CD4-positive, alpha-beta T cell (primary cell): ENCODE measurements at regions not wholly inside any gene's neighbourhood (a gene's known extent, or its start where the extent isn't known, plus 50 kb on each side); places are given as distances from the start of the nearest gene placed in this dataset.

Experiments used
- ATAC-seq: fragments of 200-7000 bp; cut with Tn5 transposase; one replicate; pipeline ENCODE4 v1.10.0; 2022; ENCODE audit warnings: mild to moderate bottlenecking; ENCODE audit not compliant: poor library complexity
- CTCF ChIA-PET: fragments of 350-600 bp; sonication (Branson Sonifier 250); formaldehyde crosslinking; loops from one replicate; lab custom pipeline; 2021; ENCODE audit warnings: antibody characterized with exemption, inconsistent platforms; lab: Charles Lee
- POLR2A ChIA-PET: fragments of 350-600 bp; sonication (Branson Sonifier 250); formaldehyde crosslinking; loops from one replicate; lab custom pipeline; 2021; ENCODE audit warnings: antibody characterized with exemption, inconsistent platforms; lab: Charles Lee
- DNase-seq, 14 experiments: peaks; one replicate each; pipeline ENCODE4 v3.0.0-alpha.2; 2013 to 2020; ENCODE audit warnings: mixed read lengths in 2 of 14
- H3K27ac ChIP-seq, 2 donors: one replicate each; pipeline versions ENCODE4 v1.5.1 to v1.7.0; 2013; ENCODE audit warnings: low read length in 2 of 2, low read depth in 1 of 2, mild to moderate bottlenecking in 1 of 2
- H3K27me3 ChIP-seq, 2 experiments: 1 replicate in 1 of 2; 2 replicates in 1 of 2; pipeline versions ENCODE4 v1.6.1 to v1.7.0; 2013; ENCODE audit warnings: low read length in 2 of 2, control low read depth in 1 of 2, mild to moderate bottlenecking in 1 of 2, moderate library complexity in 1 of 2; ENCODE audit not compliant: insufficient read depth in 2 of 2, control insufficient read depth in 1 of 2
- H3K36me3 ChIP-seq: one replicate; pipeline ENCODE4 v1.6.1; 2013; ENCODE audit warnings: low read length, control low read depth; ENCODE audit not compliant: insufficient read depth
- H3K4me1 ChIP-seq: one replicate; pipeline ENCODE4 v1.6.1; 2013; ENCODE audit warnings: low read length, control low read depth; ENCODE audit not compliant: insufficient read depth
- H3K4me3 ChIP-seq: one replicate; pipeline ENCODE4 v1.5.1; 2013; ENCODE audit warnings: mild to moderate bottlenecking, low read length, moderate library complexity
- H3K9me3 ChIP-seq, 2 experiments: 1 replicate in 1 of 2; 2 replicates in 1 of 2; pipeline versions ENCODE4 v1.6.1 to v1.7.0; 2013; ENCODE audit warnings: low read length in 2 of 2, mild to moderate bottlenecking in 2 of 2, control low read depth in 1 of 2, moderate library complexity in 1 of 2; ENCODE audit not compliant: control insufficient read depth in 1 of 2, insufficient read depth in 1 of 2
- H3K27ac Mint-ChIP-seq: one replicate; pipeline ENCODE4 v1.8.0; 2020; ENCODE audit warnings: mixed read lengths
- H3K27me3 Mint-ChIP-seq: one replicate; pipeline ENCODE4 v1.8.0; 2021; ENCODE audit warnings: mixed read lengths
- H3K36me3 Mint-ChIP-seq: one replicate; pipeline ENCODE4 v1.8.0; 2021; ENCODE audit warnings: low read depth, mixed read lengths
- H3K4me1 Mint-ChIP-seq: one replicate; pipeline ENCODE4 v1.8.0; 2021; ENCODE audit warnings: low read depth, mixed read lengths
- H3K4me3 Mint-ChIP-seq: one replicate; pipeline ENCODE4 v1.8.0; 2020; ENCODE audit warnings: mild to moderate bottlenecking, mixed read lengths
- H3K9me3 Mint-ChIP-seq: one replicate; pipeline ENCODE4 v1.8.0; 2020; ENCODE audit warnings: mixed read lengths
- intact Hi-C, 2 experiments: fragments of 100-400 bp; cut with DNase I in 1 of 2; cut with micrococcal nuclease in 1 of 2; formaldehyde crosslinking; loops; one replicate each; pipeline versions ENCODE4 v1.15.1 to v1.9.0; 2023 to 2025; cut with DNase I, micrococcal nuclease
- TF ChIP-seq, protein P1 (sequence below): fragments of 200-600 bp; IDR thresholded peaks from one replicate; pipeline ENCODE4 v1.8.0; 2022; ENCODE audit warnings: antibody characterized with exemption, mild to moderate bottlenecking

DNA sequence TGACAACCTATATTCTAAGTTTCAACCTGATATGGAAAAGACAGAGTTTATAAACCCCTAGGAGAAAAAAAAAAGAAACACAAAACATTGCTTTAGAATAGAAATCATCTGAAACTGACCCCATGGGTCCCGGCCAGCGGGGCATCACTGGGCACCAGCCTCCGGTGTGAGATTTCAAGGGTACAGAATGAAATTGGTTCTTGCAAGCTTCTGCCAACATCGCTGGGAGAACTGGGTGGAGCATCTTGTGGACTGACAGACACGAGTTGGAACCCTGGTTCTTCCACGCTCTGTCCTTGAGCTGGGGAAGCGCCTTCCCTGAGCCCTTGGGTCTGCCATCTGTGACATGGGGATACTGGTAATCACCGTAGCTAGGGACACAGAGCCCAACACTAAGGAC is 173.6 kb downstream of the PHETA1 start:
- Mint-ChIP-seq H3K27me3 (peaks cover 9% of the 10 kb centered on the region), H3K27ac (no peak overlapping the region), H3K4me1 (no peaks in the 10 kb centered on the region), H3K4me3 (no peak overlapping the region), H3K36me3 (no peaks in the 10 kb centered on the region), H3K9me3 (no peaks in the 10 kb centered on the region)
- ATAC-seq (no peak), DNase-seq (no peak)
- TF ChIP-seq, protein P1, sequence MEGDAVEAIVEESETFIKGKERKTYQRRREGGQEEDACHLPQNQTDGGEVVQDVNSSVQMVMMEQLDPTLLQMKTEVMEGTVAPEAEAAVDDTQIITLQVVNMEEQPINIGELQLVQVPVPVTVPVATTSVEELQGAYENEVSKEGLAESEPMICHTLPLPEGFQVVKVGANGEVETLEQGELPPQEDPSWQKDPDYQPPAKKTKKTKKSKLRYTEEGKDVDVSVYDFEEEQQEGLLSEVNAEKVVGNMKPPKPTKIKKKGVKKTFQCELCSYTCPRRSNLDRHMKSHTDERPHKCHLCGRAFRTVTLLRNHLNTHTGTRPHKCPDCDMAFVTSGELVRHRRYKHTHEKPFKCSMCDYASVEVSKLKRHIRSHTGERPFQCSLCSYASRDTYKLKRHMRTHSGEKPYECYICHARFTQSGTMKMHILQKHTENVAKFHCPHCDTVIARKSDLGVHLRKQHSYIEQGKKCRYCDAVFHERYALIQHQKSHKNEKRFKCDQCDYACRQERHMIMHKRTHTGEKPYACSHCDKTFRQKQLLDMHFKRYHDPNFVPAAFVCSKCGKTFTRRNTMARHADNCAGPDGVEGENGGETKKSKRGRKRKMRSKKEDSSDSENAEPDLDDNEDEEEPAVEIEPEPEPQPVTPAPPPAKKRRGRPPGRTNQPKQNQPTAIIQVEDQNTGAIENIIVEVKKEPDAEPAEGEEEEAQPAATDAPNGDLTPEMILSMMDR, result no peak
- H3K4me1 ChIP-seq, result no peaks in the 10 kb centered on the region
- intact Hi-C loops, result no loop called here
- ChIA-PET CTCF (no interaction called here), POLR2A (no interaction called here)
- no peak overlapping the region for H3K4me3 ChIP-seq
- H3K36me3 ChIP-seq, result no peaks in the 10 kb centered on the region
- H3K27me3 ChIP-seq, result peaks cover 3 to 4% of the 10 kb centered on the region in 2 experiments
- peaks cover 0 to 4% of the 10 kb centered on the region in 2 experiments for H3K9me3 ChIP-seq
- H3K27ac ChIP-seq, result no peak overlapping the region

DNA sequence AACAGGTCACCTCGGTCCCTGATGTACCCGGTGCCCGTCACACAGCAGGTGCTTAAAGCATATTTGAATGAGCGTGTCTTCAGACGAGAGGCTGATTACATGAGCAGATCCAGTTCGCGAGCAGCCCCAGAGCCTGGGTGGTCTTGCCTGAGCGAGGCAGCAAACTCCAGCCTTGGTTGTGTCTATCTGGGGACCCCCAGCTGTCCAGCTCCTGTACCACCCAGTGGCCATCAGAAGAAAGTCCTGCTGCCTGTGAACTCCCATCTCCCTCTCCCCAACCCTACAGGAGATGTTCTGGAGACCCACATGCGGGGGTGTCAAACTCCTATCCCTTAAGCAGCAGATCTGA is 174.2 kb downstream of the PHETA1 start:
- Histone ChIP-seq H3K27me3 (peaks cover 0 to 3% of the 10 kb centered on the region in 2 experiments), H3K36me3 (no peaks in the 10 kb centered on the region), H3K27ac (no peak overlapping the region), H3K4me3 (no peak overlapping the region), H3K4me1 (no peaks in the 10 kb centered on the region), H3K9me3 (peaks cover 0 to 4% of the 10 kb centered on the region in 2 experiments)
- ChIA-PET POLR2A (no interaction called here), CTCF (no interaction called here)
- ATAC-seq (no peak), DNase-seq (no peak)
- no peaks in the 10 kb centered on the region for H3K9me3 Mint-ChIP-seq
- no peak overlapping the region for H3K27ac Mint-ChIP-seq
- H3K27me3 Mint-ChIP-seq, result peaks cover 10% of the 10 kb centered on the region
- no peak overlapping the region for H3K4me3 Mint-ChIP-seq
- no peaks in the 10 kb centered on the region for H3K4me1 Mint-ChIP-seq
- intact Hi-C loops, result no loop called here
- H3K36me3 Mint-ChIP-seq, result no peaks in the 10 kb centered on the region
- TF ChIP-seq, protein P1, result no peak

DNA sequence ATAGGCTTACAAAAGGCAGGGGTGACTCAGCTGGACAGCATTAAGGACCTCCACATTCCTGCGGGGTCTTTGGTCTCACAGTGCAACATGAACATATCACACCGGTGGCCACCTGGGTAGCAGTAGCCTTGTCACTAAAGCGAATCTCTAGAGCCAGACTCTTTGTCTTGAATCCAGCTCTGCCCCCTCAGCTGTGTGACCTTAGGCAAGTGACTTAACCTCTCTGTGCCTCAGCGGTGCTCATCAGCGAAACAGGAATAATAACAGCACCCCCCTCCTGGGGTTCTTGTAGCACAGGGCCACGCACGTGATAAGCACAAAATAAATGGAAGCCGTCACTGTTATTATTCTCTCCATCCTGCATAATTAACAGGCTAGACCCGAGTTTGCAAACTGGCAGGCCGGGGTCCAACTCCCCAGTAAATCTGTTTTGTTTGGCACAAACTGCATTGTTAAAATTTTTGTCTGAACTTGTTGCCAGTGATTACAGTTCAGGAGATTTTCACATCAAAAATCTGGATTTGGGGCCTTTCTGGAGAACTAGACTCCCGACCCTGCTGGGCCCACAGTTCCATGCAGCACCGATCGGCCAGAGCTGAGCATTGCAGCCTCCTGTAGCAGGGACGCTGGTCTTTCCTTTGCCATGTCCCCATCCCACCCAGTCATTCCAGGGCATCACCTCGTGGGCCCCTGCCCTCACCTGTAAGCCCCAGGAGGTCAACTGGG is 174.8 kb downstream of the PHETA1 start:
- H3K9me3 Mint-ChIP-seq, result no peaks in the 10 kb centered on the region
- TF ChIP-seq, protein P1, result no peak
- no peaks in the 10 kb centered on the region for H3K36me3 ChIP-seq
- DNase-seq (no peak), ATAC-seq (no peak)
- peaks cover 0 to 4% of the 10 kb centered on the region in 2 experiments for H3K9me3 ChIP-seq
- H3K36me3 Mint-ChIP-seq, result no peaks in the 10 kb centered on the region
- no peak overlapping the region for H3K4me3 Mint-ChIP-seq
- H3K4me1 ChIP-seq, result no peaks in the 10 kb centered on the region
- H3K27me3 ChIP-seq, result peaks cover 0 to 3% of the 10 kb centered on the region in 2 experiments
- no peak overlapping the region for H3K27ac Mint-ChIP-seq
- intact Hi-C loops, result no loop called here
- no peaks in the 10 kb centered on the region for H3K4me1 Mint-ChIP-seq
- H3K27me3 Mint-ChIP-seq, result peaks cover 15% of the 10 kb centered on the region
- H3K4me3 ChIP-seq, result no peak overlapping the region
- ChIA-PET POLR2A (no interaction called here), CTCF (no interaction called here)
- H3K27ac ChIP-seq, result no peak overlapping the region
